H9 (cell line): ENCODE measurements at regions not wholly inside any gene's neighbourhood (a gene's known extent, or its start where the extent isn't known, plus 50 kb on each side); places are given as distances from the start of the nearest gene placed in this dataset.

Experiments used
- DNase-seq: peaks from one replicate; pipeline ENCODE4 v3.0.0-alpha.2; 2017
- H2AFZ ChIP-seq: one replicate; pipeline ENCODE4 v1.6.1; 2013; ENCODE audit warnings: mild to moderate bottlenecking, low read length, control low read depth, moderate library complexity
- H2AK5ac ChIP-seq: 2 replicates; pipeline ENCODE4 v1.6.1; 2013; ENCODE audit warnings: low read length, control low read depth, mixed read lengths; ENCODE audit not compliant: insufficient read length
- H2BK120ac ChIP-seq: one replicate; pipeline ENCODE4 v1.6.1; 2013; ENCODE audit warnings: low read depth, mild to moderate bottlenecking, low read length, control low read depth, inconsistent platforms; ENCODE audit not compliant: poor library complexity, severe bottlenecking
- H2BK12ac ChIP-seq: 2 replicates; pipeline ENCODE4 v1.6.1; 2013; ENCODE audit warnings: low read length, control low read depth, mixed read lengths, low read depth; ENCODE audit not compliant: insufficient read length
- H2BK15ac ChIP-seq: 2 replicates; pipeline ENCODE4 v1.6.1; 2013; ENCODE audit warnings: low read depth, low read length, control low read depth
- H2BK20ac ChIP-seq: one replicate; pipeline ENCODE4 v1.6.1; 2013; ENCODE audit warnings: low read depth, mild to moderate bottlenecking, low read length, control low read depth, inconsistent platforms; ENCODE audit not compliant: poor library complexity, severe bottlenecking
- H2BK5ac ChIP-seq: 2 replicates; pipeline ENCODE4 v1.6.1; 2013; ENCODE audit warnings: low read length, control low read depth, mixed read lengths; ENCODE audit not compliant: insufficient read length
- H3K14ac ChIP-seq: 2 replicates; pipeline ENCODE4 v1.6.1; 2013; ENCODE audit warnings: low read length, control low read depth; ENCODE audit not compliant: insufficient read depth
- H3K18ac ChIP-seq: 2 replicates; pipeline ENCODE4 v1.6.1; 2013; ENCODE audit warnings: low read depth, mild to moderate bottlenecking, mixed read lengths, low read length, control low read depth; ENCODE audit not compliant: insufficient read length
- H3K23ac ChIP-seq: 2 replicates; pipeline ENCODE4 v1.6.1; 2013; ENCODE audit warnings: low read length, control low read depth, mixed read lengths, low read depth; ENCODE audit not compliant: insufficient read length
- H3K23me2 ChIP-seq: 2 replicates; pipeline ENCODE4 v1.6.1; 2013; ENCODE audit warnings: low read depth, mild to moderate bottlenecking, mixed read lengths, low read length, control low read depth; ENCODE audit not compliant: insufficient read length, poor library complexity, severe bottlenecking
- H3K27ac ChIP-seq: 2 replicates; pipeline ENCODE4 v1.5.1; 2013; ENCODE audit warnings: low read length, control low read depth, mixed read lengths, low read depth; ENCODE audit not compliant: insufficient read length
- H3K27me3 ChIP-seq: 2 replicates; pipeline ENCODE4 v1.6.1; 2013; ENCODE audit warnings: low read length, control low read depth, inconsistent platforms; ENCODE audit not compliant: insufficient read depth
- H3K4ac ChIP-seq: 2 replicates; pipeline ENCODE4 v1.6.1; 2013; ENCODE audit warnings: low read depth, mild to moderate bottlenecking, control low read depth, inconsistent platforms, low read length, moderate library complexity
- H3K4me1 ChIP-seq: 2 replicates; pipeline ENCODE4 v1.6.1; 2013; ENCODE audit warnings: low read length, control low read depth, inconsistent platforms; ENCODE audit not compliant: insufficient read depth
- H3K4me2 ChIP-seq: 2 replicates; pipeline ENCODE4 v1.6.1; 2013; ENCODE audit warnings: low read length, control low read depth, mixed read lengths; ENCODE audit not compliant: insufficient read length, insufficient read depth
- H3K56ac ChIP-seq: 2 replicates; pipeline ENCODE4 v1.6.1; 2013; ENCODE audit warnings: low read depth, mild to moderate bottlenecking, mixed read lengths, low read length, control low read depth; ENCODE audit not compliant: insufficient read length
- H3K79me1 ChIP-seq: 2 replicates; pipeline ENCODE4 v1.6.1; 2013; ENCODE audit warnings: low read depth, mild to moderate bottlenecking, moderate library complexity, low read length, control low read depth, inconsistent platforms; ENCODE audit not compliant: insufficient read depth, poor library complexity, severe bottlenecking
- H3K79me2 ChIP-seq: 2 replicates; pipeline ENCODE4 v1.6.1; 2013; ENCODE audit warnings: low read length, control low read depth, inconsistent platforms; ENCODE audit not compliant: insufficient read depth
- H3K9ac ChIP-seq: 2 replicates; pipeline ENCODE4 v1.6.1; 2013; ENCODE audit warnings: low read length, control low read depth, mixed read lengths; ENCODE audit not compliant: insufficient read length; ENCODE audit errors: extremely low read depth
- H3K9me3 ChIP-seq: one replicate; pipeline ENCODE4 v1.6.1; 2013; ENCODE audit warnings: low read depth, low read length, inconsistent platforms; ENCODE audit not compliant: control insufficient read depth
- H3T11ph ChIP-seq: one replicate; pipeline ENCODE4 v1.6.1; 2013; ENCODE audit warnings: mild to moderate bottlenecking, low read length, control low read depth, inconsistent platforms
- H4K20me1 ChIP-seq: one replicate; pipeline ENCODE4 v1.6.1; 2013; ENCODE audit not compliant: control insufficient read depth, insufficient read length, insufficient read depth
- H4K5ac ChIP-seq: 2 replicates; pipeline ENCODE4 v1.6.1; 2013; ENCODE audit warnings: low read depth, mild to moderate bottlenecking, mixed read lengths, low read length, control low read depth; ENCODE audit not compliant: insufficient read length
- H4K8ac ChIP-seq: replicated peaks from 2 replicates; pipeline ENCODE4 v1.6.1; 2013; ENCODE audit warnings: low read length, control low read depth, mixed read lengths, low read depth; ENCODE audit not compliant: insufficient read length
- H4K91ac ChIP-seq: 2 replicates; pipeline ENCODE4 v1.6.1; 2013; ENCODE audit warnings: low read depth, mild to moderate bottlenecking, moderate library complexity, mixed read lengths, low read length, control low read depth; ENCODE audit not compliant: insufficient read length
- H3K27ac Mint-ChIP-seq, 3 experiments: 2 replicates in 2 of 3; 3 replicates in 1 of 3; pipeline ENCODE4 v1.8.0; 2020 to 2021; ENCODE audit warnings: mixed read lengths in 3 of 3, mild to moderate bottlenecking in 1 of 3, moderate library complexity in 1 of 3
- H3K27me3 Mint-ChIP-seq: 2 replicates; pipeline ENCODE4 v1.8.0; 2021; ENCODE audit warnings: low read depth, mild to moderate bottlenecking, moderate library complexity, mixed read lengths
- H3K36me3 Mint-ChIP-seq, 3 experiments: 2 replicates in 2 of 3; 3 replicates in 1 of 3; pipeline ENCODE4 v1.8.0; 2020 to 2021; ENCODE audit warnings: low read depth in 3 of 3, mixed read lengths in 3 of 3; ENCODE audit not compliant: insufficient read depth in 1 of 3
- H3K4me1 Mint-ChIP-seq, 2 experiments: 2 replicates each; pipeline ENCODE4 v1.8.0; 2020; ENCODE audit warnings: mixed read lengths in 2 of 2
- H3K4me3 Mint-ChIP-seq, 2 experiments: 2 replicates in 1 of 2; 3 replicates in 1 of 2; pipeline ENCODE4 v1.8.0; 2020 to 2021; ENCODE audit warnings: mild to moderate bottlenecking in 2 of 2, mixed read lengths in 2 of 2, moderate library complexity in 1 of 2
- H3K9me3 Mint-ChIP-seq, 2 experiments: 2 replicates in 1 of 2; 3 replicates in 1 of 2; pipeline ENCODE4 v1.8.0; 2020; ENCODE audit warnings: mild to moderate bottlenecking in 2 of 2, mixed read lengths in 2 of 2, moderate library complexity in 1 of 2
- CTCF ChIP-seq: fragments of 200-600 bp; sonication (generic); conservative IDR thresholded peaks from 3 replicates; pipeline ENCODE4 v1.8.0; 2021; ENCODE audit warnings: antibody characterized with exemption, mild to moderate bottlenecking
- WGBS: extraction: QIAGEN DNeasy Blood & Tissue Kit; methylation state at CpG from one replicate; pipeline ENCODE4 v1.1.7; 2013; ENCODE audit warnings: missing lambda C conversion rate, low lambda C conversion rate, mixed read lengths; ENCODE audit not compliant: insufficient read length; ENCODE audit errors: extremely low coverage; 5-methylcytosine and 5-hydroxymethylcytosine counted together

- TF ChIP-seq CTCF = no peak
- Mint-ChIP-seq H3K4me1 (peaks cover 9% of the 10 kb centered on the region in 2 experiments), H3K9me3 (no peaks in the 10 kb centered on the region), H3K4me3 (no peak overlapping the region), H3K27me3 (no peaks in the 10 kb centered on the region; the same call in 1 of the 2 replicates), H3K27ac (no peak overlapping the region), H3K36me3 (no peaks in the 10 kb centered on the region)
- no peak for DNase-seq
- Histone ChIP-seq H3K79me1 (no peaks in the 10 kb centered on the region), H3T11ph (no peak overlapping the region), H4K91ac (no peak overlapping the region), H2BK120ac (no peak overlapping the region), H2BK15ac (no peak overlapping the region), H4K8ac (no peak overlapping the region), H3K9me3 (no peaks in the 10 kb centered on the region), H3K56ac (no peak overlapping the region), H3K4me1 (no peaks in the 10 kb centered on the region), H2BK5ac (no peak overlapping the region), H3K79me2 (no peaks in the 10 kb centered on the region), H2AFZ (no peak overlapping the region), H3K9ac (no peak overlapping the region), H4K20me1 (no peaks in the 10 kb centered on the region), H3K4me2 (no peak overlapping the region), H3K23me2 (no peaks in the 10 kb centered on the region), H3K27me3 (no peaks in the 10 kb centered on the region), H2AK5ac (no peak overlapping the region), H2BK20ac (no peak overlapping the region), H3K4ac (no peak overlapping the region), H4K5ac (no peak overlapping the region), H3K27ac (no peak overlapping the region), H2BK12ac (no peak overlapping the region), H3K14ac (no peak overlapping the region), H3K18ac (no peak overlapping the region), H3K23ac (no peak overlapping the region)
- WGBS = no CpG with 5 or more reads among the region's 10 CpGs
Measured at GRCh38 chr18:22604390-22604985, 186.8 kb upstream of the CTAGE1 start.
